ENCODE measurements at regions not wholly inside any gene's neighbourhood (a gene's known extent, or its start where the extent isn't known, plus 50 kb on each side); places are given as distances from the start of the nearest gene placed in this dataset.

DNA sequence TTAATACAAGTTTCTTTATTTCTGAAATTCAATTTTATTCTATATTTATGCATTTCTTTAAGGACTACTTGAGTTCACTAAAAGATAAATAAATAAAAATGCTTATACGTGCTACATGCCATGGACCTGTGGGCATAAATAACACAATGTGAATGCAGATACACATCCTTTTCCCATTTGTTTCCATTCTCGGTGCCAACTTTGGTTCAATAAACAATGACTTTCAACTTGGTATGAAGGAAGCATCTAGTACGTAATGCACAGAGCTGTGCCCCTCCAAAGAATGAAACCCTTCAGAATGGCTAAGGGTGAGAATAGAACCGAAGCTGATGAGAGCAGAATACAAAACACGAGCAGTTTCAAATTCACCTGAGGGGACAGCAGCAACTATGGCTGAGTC, 409.3 kb downstream of the MTX2 start:
- TF ChIP-seq CTCF (IDR thresholded peaks at IDR 0.05; ENCODE audit: borderline replicate concordance, insufficient read depth, low read depth, low read length) = no peak
- H3K4me3 ChIP-seq (ENCODE audit: low read depth, low read length) = no peak overlapping the region

- TF ChIP-seq CTCF (IDR thresholded peaks at IDR 0.05; ENCODE audit: borderline replicate concordance, insufficient read depth, low read depth, low read length) = no peak
- no peak overlapping the region for H3K4me3 ChIP-seq (ENCODE audit: low read depth, low read length)
These were observed 409.9 kb downstream of the MTX2 start for GRCh38 chr2:176679061-176679669.

DNA sequence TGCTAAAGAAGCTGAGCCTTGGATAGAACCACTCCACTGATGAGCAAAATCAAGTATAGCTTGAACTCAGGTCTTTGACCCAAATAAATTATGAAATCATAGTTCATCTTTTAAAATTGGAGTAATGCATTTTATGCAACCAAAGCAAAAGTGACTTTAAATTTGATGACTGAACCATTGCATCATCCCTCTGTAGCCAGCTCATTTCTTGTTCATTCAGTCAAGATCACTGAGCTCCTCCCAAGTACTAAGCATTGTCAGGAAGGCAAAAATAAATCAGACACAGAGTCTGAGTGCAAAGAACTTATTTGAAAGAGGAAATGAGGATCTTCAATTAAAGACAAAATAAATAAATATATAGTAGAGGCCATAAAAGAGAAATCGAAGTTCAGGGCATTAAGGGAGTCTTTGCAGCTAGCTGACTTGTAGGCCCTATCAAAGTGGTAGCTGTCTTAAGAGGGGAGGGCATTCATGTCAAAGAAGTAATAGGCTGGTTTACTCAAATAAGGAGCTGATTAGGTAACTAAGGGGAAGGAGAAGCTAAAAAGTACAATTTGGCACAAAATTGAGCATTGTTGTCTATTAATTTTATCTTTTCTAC, 411.8 kb downstream of the MTX2 start:
- TF ChIP-seq CTCF (IDR thresholded peaks at IDR 0.05; ENCODE audit: borderline replicate concordance, insufficient read depth, low read depth, low read length) = no peak
- H3K4me3 ChIP-seq (ENCODE audit: low read depth, low read length) = no peak overlapping the region

DNA sequence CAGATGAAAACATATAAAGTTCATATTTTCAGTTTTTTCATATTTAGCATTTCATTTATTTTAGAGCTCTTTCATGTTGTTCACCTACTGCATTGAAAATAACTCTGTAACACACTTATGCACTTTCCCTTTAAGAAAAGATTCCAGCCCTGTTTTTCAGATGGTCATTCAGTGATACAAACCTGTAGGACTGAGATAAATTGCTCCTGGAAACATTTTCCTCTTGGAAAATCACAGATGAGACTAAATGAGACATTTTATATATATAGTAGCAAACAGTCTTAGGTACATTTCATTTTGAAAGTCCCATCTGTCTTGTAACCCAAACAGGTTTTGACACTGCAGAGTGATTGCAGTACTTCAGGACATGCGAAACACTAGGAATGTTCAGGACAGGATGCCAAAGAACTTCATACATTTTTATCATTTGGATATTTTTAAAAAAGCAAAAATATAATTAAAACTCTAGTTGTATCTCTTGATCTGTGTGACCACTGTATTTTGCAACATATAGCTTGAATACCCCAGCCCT, 412.4 kb downstream of the MTX2 start:
- TF ChIP-seq CTCF (IDR thresholded peaks at IDR 0.05; ENCODE audit: borderline replicate concordance, insufficient read depth, low read depth, low read length) = no peak

DNA sequence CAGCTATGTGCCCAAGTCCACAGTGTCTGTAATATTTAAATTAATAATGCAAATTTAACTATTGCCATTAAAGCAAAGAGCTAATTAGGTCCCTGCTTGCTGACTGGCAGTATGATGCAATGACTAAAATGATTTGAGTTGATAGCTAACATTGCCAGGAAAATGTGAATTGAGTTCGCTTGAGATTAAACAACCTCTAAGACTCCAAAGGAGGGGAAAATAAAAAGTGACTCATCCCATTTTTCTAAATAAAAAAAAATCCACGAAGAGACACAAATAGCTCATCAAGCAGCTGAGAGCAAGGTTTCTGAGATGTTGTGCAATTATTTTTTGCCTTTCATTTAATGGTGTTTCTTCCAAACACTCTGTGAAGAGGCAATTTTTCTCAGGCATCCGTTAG, 413.0 kb downstream of the MTX2 start:
- no peak for TF ChIP-seq CTCF (IDR thresholded peaks at IDR 0.05; ENCODE audit: borderline replicate concordance, insufficient read depth, low read depth, low read length)

More for the DNA sequence above, 412.4 kb downstream of the MTX2 start:
- no peak overlapping the region for H3K4me3 ChIP-seq (ENCODE audit: low read depth, low read length)

GRCh38 chr2:176683618-176684111, 414.4 kb downstream of the MTX2 start:
- no peak overlapping the region for H3K4me3 ChIP-seq (ENCODE audit: low read depth, low read length)
- TF ChIP-seq CTCF (IDR thresholded peaks at IDR 0.05; ENCODE audit: borderline replicate concordance, insufficient read depth, low read depth, low read length) = no peak

More for the DNA sequence above, 413.0 kb downstream of the MTX2 start:
- H3K4me3 ChIP-seq (ENCODE audit: low read depth, low read length) = no peak overlapping the region

DNA sequence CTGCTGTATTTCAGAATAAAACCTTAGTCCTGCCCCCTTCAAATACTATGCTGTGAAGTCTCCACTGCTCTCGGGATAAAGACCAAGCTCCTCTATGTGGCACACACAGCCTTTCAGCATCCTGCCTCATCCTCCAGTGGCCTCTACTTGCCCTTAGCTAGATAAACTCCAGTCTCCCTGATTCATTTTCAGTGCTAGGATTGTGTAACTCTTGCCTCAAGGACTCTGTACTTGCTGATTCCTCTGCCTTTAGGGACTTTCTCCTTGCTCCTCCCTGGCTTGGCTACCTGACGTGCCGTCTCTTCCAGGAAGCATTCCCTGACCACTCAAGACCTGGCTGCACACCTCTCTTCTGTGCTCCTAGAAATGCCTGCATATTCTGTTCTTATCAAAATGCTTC, 416.7 kb downstream of the MTX2 start:
- H3K4me3 ChIP-seq (ENCODE audit: low read depth, low read length) = no peak overlapping the region
- no peak for TF ChIP-seq CTCF (IDR thresholded peaks at IDR 0.05; ENCODE audit: borderline replicate concordance, insufficient read depth, low read depth, low read length)

Measured in GM12875 (cell line).